Epithelial cell of esophagus (primary cell): ENCODE measurements at regions not wholly inside any gene's neighbourhood (a gene's known extent, or its start where the extent isn't known, plus 50 kb on each side); places are given as distances from the start of the nearest gene placed in this dataset.
"Not testable (repeated sequence)": the region's sequence is repeated elsewhere in the genome, so short reads cannot be mapped to it uniquely, and the experiment has no call there.

Source experiments
- DNase-seq: peaks from one replicate; pipeline ENCODE4 v3.0.0; 2010; ENCODE audit warnings: low read depth
- H3K4me3 ChIP-seq: 2 replicates; pipeline ENCODE4 v1.5.1; 2011; ENCODE audit warnings: mild to moderate bottlenecking, low read length, control low read depth
- TF ChIP-seq, protein P1 (sequence below): IDR thresholded peaks from 2 replicates; pipeline ENCODE4 v1.5.1; 2011; ENCODE audit warnings: low read depth, mild to moderate bottlenecking, low read length, control low read depth, inconsistent platforms; ENCODE audit not compliant: insufficient read depth; ENCODE audit errors: missing control alignments

DNA sequence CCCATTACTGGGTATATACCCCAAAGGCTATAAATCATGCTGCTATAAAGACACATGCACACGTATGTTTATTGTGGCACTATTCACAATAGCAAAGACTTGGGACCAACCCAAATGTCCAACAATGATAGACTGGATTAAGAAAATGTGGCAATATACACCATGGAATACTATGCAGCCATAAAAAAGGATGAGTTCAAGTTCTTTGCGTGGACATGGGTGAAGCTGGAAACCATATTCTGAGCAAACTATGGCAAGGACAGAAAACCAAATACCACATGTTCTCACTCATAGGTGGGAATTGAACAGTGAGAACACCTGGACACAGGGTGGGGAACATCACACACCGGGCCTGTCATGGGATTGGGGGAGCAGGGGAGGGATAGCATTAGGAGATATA is 54.4 kb upstream of the MUCL1 start:
- not testable (repeated sequence) for DNase-seq, H3K4me3 ChIP-seq

DNA sequence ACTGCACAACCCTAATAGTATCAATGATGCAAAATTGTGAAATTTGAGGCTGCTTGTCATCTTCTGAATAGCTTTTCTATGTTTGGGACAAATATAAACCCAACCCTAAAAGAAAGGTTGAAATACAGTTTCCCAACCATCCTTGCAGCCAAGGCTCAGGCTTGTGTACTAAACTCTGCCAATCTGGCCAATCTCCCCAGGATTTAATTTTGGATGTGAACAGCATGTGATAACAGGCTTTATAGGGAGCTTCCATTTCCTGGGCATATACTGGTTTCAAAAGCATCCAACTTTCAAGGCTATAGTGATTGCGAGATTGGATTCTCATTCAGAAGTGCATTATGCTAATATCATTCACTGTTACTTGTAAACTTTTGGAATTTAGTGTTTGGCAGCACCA is 55.7 kb upstream of the MUCL1 start:
- TF ChIP-seq, protein P1, sequence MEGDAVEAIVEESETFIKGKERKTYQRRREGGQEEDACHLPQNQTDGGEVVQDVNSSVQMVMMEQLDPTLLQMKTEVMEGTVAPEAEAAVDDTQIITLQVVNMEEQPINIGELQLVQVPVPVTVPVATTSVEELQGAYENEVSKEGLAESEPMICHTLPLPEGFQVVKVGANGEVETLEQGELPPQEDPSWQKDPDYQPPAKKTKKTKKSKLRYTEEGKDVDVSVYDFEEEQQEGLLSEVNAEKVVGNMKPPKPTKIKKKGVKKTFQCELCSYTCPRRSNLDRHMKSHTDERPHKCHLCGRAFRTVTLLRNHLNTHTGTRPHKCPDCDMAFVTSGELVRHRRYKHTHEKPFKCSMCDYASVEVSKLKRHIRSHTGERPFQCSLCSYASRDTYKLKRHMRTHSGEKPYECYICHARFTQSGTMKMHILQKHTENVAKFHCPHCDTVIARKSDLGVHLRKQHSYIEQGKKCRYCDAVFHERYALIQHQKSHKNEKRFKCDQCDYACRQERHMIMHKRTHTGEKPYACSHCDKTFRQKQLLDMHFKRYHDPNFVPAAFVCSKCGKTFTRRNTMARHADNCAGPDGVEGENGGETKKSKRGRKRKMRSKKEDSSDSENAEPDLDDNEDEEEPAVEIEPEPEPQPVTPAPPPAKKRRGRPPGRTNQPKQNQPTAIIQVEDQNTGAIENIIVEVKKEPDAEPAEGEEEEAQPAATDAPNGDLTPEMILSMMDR = no peak
- DNase-seq = no peak

DNA sequence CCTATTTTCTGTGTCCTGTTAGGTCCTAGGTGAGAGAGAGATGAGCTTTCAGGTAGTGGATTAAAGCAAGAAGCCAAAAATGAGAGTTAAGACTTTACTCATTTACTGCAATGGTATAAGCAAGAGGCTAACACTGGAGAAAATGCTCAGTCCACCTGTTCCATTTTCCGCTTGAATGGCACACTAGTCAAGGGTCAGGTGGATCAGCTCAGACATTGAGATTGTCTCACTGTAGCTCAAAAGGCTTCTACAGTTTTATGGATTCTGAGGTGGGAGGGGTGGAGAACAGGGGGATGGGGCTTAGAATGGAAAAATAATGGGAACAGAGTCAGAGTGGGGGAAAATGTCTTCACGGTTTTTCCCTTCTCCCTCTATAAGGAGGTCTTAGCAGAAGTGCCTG is 57.3 kb upstream of the MUCL1 start:
- TF ChIP-seq, protein P1 = no peak
- DNase-seq = no peak

More for the DNA sequence above, 55.7 kb upstream of the MUCL1 start:
- no peak overlapping the region for H3K4me3 ChIP-seq

DNA sequence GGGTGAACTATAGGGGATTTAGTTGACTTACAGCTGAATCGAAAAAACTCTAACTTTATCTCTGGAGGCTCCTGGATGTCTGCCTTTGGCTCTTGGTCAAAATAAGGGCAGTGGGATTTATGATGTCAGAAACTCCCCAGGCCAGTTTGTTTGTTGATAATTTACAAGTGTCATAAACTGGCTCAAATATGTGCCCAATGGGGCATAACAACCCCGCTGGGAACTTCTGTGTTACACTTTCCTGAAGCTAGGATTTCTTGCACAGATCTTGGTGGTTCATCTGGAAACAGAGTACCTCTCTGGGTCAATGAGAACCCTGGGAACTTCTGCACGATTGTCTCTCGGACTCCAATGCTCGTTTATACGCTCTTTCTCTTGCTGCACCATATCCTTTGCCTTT is 58.7 kb upstream of the MUCL1 start:
- no peak for DNase-seq
- H3K4me3 ChIP-seq = no peak overlapping the region
- TF ChIP-seq, protein P1 = no peak

More for the DNA sequence above, 57.3 kb upstream of the MUCL1 start:
- H3K4me3 ChIP-seq = no peak overlapping the region

DNA sequence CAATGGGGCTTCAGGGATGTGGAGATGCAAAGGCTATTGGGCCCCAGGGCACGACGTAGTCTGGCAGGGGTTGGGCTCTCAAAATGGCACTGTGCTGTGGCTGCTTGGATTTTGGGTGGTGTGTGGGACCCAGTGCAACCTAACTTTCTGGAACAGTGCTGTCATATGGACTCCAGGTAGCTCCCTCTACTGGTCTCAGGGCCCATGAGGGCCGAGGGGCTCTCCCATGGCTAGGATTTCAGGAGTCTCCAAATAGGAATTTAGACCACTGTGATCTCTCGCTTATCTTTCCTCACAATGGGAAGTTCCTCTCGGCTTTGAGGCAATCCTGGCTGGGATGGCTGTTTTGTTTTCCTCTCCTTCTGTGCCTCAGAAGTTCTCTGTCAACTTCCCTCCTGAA is 68.2 kb upstream of the MUCL1 start:
- H3K4me3 ChIP-seq = no peak overlapping the region
- TF ChIP-seq, protein P1 = no peak
- no peak for DNase-seq

DNA sequence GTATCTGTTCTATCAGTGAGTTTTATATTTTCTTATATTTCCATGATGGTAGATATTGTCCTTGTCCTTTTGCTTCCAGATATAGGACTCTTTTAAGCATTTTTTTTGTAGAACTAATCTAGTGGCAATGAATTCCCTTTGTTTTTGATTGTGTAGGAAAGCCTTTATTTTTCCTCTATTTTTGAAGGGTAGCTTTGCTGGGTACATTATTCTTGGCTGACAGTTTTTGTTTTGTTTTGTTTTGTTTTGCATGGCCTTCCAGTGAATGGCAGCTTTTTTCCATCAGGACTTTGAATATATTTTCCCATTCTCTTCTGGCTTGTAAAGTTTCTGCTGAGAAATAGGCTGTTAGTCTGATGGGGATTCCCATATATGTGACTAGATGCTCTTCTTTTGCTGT is 70.2 kb upstream of the MUCL1 start:
- TF ChIP-seq, protein P1 = no peak
- no peak overlapping the region for H3K4me3 ChIP-seq
- no peak for DNase-seq

DNA sequence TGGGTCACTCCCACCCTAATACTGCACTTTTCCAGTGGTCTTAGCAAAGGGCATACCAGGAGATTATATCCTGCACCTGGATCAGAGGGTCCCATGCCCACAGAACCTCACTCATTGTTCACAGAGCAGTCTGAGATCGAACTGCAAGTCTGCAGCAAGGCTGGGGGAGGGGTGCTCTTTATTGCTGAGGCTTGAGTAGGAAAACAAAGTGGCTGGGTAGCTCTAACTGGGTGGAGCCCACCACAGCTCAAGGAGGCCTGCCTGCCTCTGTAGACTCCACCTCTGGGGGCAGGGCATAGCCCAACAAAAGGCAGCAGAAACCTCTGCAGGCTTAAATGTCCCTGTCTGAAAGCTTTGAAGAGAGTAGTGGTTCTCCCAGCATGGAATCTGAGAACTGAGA is 77.3 kb upstream of the MUCL1 start:
- DNase-seq, H3K4me3 ChIP-seq: not testable (repeated sequence)

DNA sequence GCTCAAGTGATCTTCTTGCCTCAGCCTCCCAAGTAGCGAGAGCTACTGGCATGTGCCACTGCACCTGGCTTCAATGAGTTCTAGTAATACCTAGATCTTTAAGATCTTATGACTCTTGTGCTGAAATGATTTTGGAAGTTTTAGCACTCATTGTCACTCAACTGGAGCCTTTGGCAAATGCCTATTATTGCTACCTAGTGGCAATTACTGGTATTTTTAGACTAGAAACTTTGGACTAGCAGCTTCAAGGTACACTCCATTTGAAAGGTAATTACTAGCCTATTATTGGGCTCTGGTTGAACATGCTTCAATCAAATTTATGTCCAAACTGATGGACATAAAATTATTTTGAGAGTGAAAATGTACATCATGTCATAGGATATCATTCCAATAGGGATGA is 80.7 kb upstream of the MUCL1 start:
- DNase-seq = no peak
- H3K4me3 ChIP-seq = no peak overlapping the region
- TF ChIP-seq, protein P1 = peak; percentile 4
